ENCODE measurements at regions not wholly inside any gene's neighbourhood (a gene's known extent, or its start where the extent isn't known, plus 50 kb on each side); places are given as distances from the start of the nearest gene placed in this dataset.

DNA sequence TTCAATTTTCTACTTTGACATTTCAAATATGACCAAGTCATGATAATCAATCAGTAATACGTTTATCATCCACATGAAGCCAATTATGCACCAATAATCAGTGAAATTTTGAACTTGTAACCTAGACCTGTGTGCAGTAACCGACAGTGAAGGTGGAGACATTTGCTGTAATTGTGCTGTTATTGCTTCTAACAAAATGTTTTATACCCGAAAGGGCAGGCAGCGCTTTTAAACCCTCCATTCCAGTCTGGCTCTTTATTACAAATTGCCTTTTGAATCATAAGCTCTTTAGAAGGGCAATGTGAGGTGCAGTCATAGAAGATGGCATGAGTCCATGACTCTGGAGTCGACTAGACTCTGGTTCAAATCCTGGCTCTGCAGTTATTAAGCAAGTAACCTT is 135.7 kb downstream of the GXYLT1 start (continued):
- TF ChIP-seq, protein P1, sequence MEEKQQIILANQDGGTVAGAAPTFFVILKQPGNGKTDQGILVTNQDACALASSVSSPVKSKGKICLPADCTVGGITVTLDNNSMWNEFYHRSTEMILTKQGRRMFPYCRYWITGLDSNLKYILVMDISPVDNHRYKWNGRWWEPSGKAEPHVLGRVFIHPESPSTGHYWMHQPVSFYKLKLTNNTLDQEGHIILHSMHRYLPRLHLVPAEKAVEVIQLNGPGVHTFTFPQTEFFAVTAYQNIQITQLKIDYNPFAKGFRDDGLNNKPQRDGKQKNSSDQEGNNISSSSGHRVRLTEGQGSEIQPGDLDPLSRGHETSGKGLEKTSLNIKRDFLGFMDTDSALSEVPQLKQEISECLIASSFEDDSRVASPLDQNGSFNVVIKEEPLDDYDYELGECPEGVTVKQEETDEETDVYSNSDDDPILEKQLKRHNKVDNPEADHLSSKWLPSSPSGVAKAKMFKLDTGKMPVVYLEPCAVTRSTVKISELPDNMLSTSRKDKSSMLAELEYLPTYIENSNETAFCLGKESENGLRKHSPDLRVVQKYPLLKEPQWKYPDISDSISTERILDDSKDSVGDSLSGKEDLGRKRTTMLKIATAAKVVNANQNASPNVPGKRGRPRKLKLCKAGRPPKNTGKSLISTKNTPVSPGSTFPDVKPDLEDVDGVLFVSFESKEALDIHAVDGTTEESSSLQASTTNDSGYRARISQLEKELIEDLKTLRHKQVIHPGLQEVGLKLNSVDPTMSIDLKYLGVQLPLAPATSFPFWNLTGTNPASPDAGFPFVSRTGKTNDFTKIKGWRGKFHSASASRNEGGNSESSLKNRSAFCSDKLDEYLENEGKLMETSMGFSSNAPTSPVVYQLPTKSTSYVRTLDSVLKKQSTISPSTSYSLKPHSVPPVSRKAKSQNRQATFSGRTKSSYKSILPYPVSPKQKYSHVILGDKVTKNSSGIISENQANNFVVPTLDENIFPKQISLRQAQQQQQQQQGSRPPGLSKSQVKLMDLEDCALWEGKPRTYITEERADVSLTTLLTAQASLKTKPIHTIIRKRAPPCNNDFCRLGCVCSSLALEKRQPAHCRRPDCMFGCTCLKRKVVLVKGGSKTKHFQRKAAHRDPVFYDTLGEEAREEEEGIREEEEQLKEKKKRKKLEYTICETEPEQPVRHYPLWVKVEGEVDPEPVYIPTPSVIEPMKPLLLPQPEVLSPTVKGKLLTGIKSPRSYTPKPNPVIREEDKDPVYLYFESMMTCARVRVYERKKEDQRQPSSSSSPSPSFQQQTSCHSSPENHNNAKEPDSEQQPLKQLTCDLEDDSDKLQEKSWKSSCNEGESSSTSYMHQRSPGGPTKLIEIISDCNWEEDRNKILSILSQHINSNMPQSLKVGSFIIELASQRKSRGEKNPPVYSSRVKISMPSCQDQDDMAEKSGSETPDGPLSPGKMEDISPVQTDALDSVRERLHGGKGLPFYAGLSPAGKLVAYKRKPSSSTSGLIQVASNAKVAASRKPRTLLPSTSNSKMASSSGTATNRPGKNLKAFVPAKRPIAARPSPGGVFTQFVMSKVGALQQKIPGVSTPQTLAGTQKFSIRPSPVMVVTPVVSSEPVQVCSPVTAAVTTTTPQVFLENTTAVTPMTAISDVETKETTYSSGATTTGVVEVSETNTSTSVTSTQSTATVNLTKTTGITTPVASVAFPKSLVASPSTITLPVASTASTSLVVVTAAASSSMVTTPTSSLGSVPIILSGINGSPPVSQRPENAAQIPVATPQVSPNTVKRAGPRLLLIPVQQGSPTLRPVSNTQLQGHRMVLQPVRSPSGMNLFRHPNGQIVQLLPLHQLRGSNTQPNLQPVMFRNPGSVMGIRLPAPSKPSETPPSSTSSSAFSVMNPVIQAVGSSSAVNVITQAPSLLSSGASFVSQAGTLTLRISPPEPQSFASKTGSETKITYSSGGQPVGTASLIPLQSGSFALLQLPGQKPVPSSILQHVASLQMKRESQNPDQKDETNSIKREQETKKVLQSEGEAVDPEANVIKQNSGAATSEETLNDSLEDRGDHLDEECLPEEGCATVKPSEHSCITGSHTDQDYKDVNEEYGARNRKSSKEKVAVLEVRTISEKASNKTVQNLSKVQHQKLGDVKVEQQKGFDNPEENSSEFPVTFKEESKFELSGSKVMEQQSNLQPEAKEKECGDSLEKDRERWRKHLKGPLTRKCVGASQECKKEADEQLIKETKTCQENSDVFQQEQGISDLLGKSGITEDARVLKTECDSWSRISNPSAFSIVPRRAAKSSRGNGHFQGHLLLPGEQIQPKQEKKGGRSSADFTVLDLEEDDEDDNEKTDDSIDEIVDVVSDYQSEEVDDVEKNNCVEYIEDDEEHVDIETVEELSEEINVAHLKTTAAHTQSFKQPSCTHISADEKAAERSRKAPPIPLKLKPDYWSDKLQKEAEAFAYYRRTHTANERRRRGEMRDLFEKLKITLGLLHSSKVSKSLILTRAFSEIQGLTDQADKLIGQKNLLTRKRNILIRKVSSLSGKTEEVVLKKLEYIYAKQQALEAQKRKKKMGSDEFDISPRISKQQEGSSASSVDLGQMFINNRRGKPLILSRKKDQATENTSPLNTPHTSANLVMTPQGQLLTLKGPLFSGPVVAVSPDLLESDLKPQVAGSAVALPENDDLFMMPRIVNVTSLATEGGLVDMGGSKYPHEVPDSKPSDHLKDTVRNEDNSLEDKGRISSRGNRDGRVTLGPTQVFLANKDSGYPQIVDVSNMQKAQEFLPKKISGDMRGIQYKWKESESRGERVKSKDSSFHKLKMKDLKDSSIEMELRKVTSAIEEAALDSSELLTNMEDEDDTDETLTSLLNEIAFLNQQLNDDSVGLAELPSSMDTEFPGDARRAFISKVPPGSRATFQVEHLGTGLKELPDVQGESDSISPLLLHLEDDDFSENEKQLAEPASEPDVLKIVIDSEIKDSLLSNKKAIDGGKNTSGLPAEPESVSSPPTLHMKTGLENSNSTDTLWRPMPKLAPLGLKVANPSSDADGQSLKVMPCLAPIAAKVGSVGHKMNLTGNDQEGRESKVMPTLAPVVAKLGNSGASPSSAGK (IDR thresholded peaks at IDR 0.05): no peak
- no peak for TF ChIP-seq SMAD2 (IDR thresholded peaks at IDR 0.05; ENCODE audit: low read depth, low read length)
- TF ChIP-seq ZNF184 (CRISPR knock-in tag; IDR thresholded peaks at IDR 0.05): no peak
- no peak for TF ChIP-seq STAT5B (CRISPR knock-in tag; IDR thresholded peaks at IDR 0.05)
- no peak for TF ChIP-seq CEBPG (CRISPR knock-in tag; IDR thresholded peaks at IDR 0.05)
- no peak for TF ChIP-seq CEBPG (tag; conservative IDR thresholded peaks at IDR 0.05 in 1 of 2, IDR thresholded peaks at IDR 0.05 in 1 of 2)
- TF ChIP-seq, protein P2, sequence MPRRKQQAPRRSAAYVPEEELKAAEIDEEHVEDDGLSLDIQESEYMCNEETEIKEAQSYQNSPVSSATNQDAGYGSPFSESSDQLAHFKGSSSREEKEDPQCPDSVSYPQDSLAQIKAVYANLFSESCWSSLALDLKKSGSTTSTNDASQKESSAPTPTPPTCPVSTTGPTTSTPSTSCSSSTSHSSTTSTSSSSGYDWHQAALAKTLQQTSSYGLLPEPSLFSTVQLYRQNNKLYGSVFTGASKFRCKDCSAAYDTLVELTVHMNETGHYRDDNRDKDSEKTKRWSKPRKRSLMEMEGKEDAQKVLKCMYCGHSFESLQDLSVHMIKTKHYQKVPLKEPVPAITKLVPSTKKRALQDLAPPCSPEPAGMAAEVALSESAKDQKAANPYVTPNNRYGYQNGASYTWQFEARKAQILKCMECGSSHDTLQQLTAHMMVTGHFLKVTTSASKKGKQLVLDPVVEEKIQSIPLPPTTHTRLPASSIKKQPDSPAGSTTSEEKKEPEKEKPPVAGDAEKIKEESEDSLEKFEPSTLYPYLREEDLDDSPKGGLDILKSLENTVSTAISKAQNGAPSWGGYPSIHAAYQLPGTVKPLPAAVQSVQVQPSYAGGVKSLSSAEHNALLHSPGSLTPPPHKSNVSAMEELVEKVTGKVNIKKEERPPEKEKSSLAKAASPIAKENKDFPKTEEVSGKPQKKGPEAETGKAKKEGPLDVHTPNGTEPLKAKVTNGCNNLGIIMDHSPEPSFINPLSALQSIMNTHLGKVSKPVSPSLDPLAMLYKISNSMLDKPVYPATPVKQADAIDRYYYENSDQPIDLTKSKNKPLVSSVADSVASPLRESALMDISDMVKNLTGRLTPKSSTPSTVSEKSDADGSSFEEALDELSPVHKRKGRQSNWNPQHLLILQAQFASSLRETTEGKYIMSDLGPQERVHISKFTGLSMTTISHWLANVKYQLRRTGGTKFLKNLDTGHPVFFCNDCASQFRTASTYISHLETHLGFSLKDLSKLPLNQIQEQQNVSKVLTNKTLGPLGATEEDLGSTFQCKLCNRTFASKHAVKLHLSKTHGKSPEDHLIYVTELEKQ (CRISPR knock-in tag; IDR thresholded peaks at IDR 0.05): no peak

Data from K562 (cell line).